ENCODE measurements at regions not wholly inside any gene's neighbourhood (a gene's known extent, or its start where the extent isn't known, plus 50 kb on each side); places are given as distances from the start of the nearest gene placed in this dataset.

- TF ChIP-seq POLR2A (IDR thresholded peaks at IDR 0.05) (no peak), POLR2AphosphoS5 (IDR thresholded peaks at IDR 0.05) (no peak)
- TF ChIP-seq, protein P1, sequence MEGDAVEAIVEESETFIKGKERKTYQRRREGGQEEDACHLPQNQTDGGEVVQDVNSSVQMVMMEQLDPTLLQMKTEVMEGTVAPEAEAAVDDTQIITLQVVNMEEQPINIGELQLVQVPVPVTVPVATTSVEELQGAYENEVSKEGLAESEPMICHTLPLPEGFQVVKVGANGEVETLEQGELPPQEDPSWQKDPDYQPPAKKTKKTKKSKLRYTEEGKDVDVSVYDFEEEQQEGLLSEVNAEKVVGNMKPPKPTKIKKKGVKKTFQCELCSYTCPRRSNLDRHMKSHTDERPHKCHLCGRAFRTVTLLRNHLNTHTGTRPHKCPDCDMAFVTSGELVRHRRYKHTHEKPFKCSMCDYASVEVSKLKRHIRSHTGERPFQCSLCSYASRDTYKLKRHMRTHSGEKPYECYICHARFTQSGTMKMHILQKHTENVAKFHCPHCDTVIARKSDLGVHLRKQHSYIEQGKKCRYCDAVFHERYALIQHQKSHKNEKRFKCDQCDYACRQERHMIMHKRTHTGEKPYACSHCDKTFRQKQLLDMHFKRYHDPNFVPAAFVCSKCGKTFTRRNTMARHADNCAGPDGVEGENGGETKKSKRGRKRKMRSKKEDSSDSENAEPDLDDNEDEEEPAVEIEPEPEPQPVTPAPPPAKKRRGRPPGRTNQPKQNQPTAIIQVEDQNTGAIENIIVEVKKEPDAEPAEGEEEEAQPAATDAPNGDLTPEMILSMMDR (IDR thresholded peaks at IDR 0.05) = no peak
Observed at GRCh38 chr4:128564081-128564630, 245.3 kb upstream of the JADE1 start.
